Gastroesophageal sphincter (tissue), 4 donors: ENCODE measurements at regions not wholly inside any gene's neighbourhood (a gene's known extent, or its start where the extent isn't known, plus 50 kb on each side); places are given as distances from the start of the nearest gene placed in this dataset.

Experiments
- ATAC-seq: fragments of 150-250 bp; one replicate; pipeline ENCODE4 v1.9.1; 2016; ENCODE audit warnings: mild to moderate bottlenecking, moderate library complexity
- H3K27ac ChIP-seq, 4 donors: fragments of 200-600 bp; sonication (generic) in 3 of 4; 1 replicate in 3 of 4; 2 replicates in 1 of 4; pipeline ENCODE4 v1.5.1; 2016 to 2019
- H3K27me3 ChIP-seq: fragments of 200-600 bp; sonication (generic); one replicate; pipeline ENCODE4 v1.5.1; 2019
- H3K36me3 ChIP-seq, 2 donors: fragments of 200-600 bp; sonication (generic); one replicate each; pipeline ENCODE4 v1.5.1; 2019; ENCODE audit warnings: control low read depth in 1 of 2
- H3K4me1 ChIP-seq, 3 donors: fragments of 200-600 bp; sonication (generic); 1 replicate in 2 of 3; 2 replicates in 1 of 3; pipeline ENCODE4 v1.5.1; 2016 to 2019; ENCODE audit warnings: control low read depth in 2 of 3
- H3K4me3 ChIP-seq, 2 donors: fragments of 200-600 bp; sonication (generic); one replicate each; pipeline ENCODE4 v1.5.1; 2019; ENCODE audit warnings: mild to moderate bottlenecking in 1 of 2, moderate library complexity in 1 of 2
- H3K9me3 ChIP-seq, 3 donors: fragments of 200-600 bp; sonication (generic); one replicate each; pipeline ENCODE4 v1.5.1; 2017 to 2019; ENCODE audit warnings: control low read depth in 2 of 3
- CTCF ChIP-seq, 4 experiments: fragments of 200-600 bp in 2 of 4; fragments of 450-650 bp in 2 of 4; sonication (generic) in 1 of 4; IDR thresholded peaks; one replicate each; pipeline ENCODE4 v1.5.1; 2017 to 2019; ENCODE audit warnings: antibody characterized with exemption in 4 of 4, mild to moderate bottlenecking in 2 of 4, moderate library complexity in 2 of 4
- EP300 ChIP-seq: sonication (generic); formaldehyde crosslinking; IDR thresholded peaks from one replicate; pipeline ENCODE4 v1.6.1; 2017; ENCODE audit warnings: antibody characterized with exemption, mild to moderate bottlenecking
- POLR2A ChIP-seq, 2 donors: fragments of 450-650 bp; IDR thresholded peaks; one replicate each; pipeline ENCODE4 v1.6.1; 2017; ENCODE audit warnings: antibody characterized with exemption in 2 of 2, mild to moderate bottlenecking in 2 of 2, moderate library complexity in 1 of 2
- POLR2AphosphoS5 ChIP-seq: sonication (generic); formaldehyde crosslinking; IDR thresholded peaks from one replicate; pipeline ENCODE4 v1.6.1; 2017; ENCODE audit warnings: antibody characterized with exemption
- WGBS, 2 donors: methylation state at CpG; one replicate each; pipeline ENCODE4 v1.1.5; 2018; ENCODE audit warnings: low coverage in 1 of 2; 5-methylcytosine and 5-hydroxymethylcytosine counted together

- H3K4me3 ChIP-seq, result no peak overlapping the region
- no CpG with 5 or more reads among the region's 7 CpGs for WGBS, 2 donors
- ATAC-seq, result no peak
- no peaks in the 10 kb centered on the region for H3K9me3 ChIP-seq
- H3K4me1 ChIP-seq, result no peaks in the 10 kb centered on the region
- no peak overlapping the region for H3K27ac ChIP-seq
- H3K36me3 ChIP-seq, result no peaks in the 10 kb centered on the region
- TF ChIP-seq POLR2A (IDR thresholded peaks at IDR 0.05) (no peak), EP300 (no peak), CTCF (IDR thresholded peaks at IDR 0.05) (no peak), POLR2AphosphoS5 (no peak)
- no peaks in the 10 kb centered on the region for H3K27me3 ChIP-seq
These were observed 559.6 kb downstream of the SPRY1 start for GRCh38 chr4:123956204-123956603.

DNA sequence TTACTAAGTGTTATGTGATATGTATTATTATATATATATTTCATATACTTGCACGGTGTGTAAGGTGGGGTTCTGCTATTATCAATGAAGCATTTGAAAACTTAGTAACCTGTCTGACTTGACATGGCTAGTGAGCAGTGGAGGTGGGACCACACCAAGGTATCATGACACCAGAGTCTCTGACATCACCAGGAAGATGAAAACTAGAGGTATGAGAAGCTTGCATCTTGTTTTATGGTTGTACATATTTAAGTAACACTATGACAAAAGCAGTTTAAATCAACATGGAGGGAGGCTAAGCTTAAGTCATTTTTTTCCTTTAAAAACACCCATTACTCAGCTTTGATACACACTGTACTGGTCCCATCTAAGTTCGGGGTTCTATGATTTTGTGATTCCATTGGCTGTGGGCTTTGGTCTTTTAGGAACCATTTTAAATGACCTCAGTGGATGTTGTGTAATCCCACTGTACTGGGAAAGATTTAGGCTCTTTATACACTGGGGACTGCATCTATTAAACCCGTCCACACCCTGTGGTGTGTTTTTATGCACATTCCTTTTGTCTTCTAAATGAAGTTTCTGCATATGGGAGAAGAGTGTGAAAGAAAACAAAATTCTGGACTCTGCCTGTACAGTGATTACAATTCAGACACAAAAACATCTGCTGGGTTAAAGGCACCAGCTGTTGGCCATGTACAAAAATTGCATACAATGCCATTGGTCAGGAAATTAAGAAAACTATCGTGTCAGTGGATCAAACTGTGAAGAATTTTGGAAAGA, 570.6 kb downstream of the SPRY1 start:
- H3K36me3 ChIP-seq, result no peaks in the 10 kb centered on the region
- H3K4me1 ChIP-seq, result no peaks in the 10 kb centered on the region
- H3K4me3 ChIP-seq, result no peak overlapping the region
- WGBS, 2 donors, result 65 to 67% methylated on average over 4 of the region's 4 CpGs
- no peak overlapping the region for H3K27ac ChIP-seq
- ATAC-seq, result peak; percentile 80
- TF ChIP-seq EP300 (no peak), CTCF (IDR thresholded peaks at IDR 0.05) (no peak), POLR2AphosphoS5 (no peak), POLR2A (IDR thresholded peaks at IDR 0.05) (no peak)
- no peaks in the 10 kb centered on the region for H3K9me3 ChIP-seq
- H3K27me3 ChIP-seq, result no peaks in the 10 kb centered on the region

DNA sequence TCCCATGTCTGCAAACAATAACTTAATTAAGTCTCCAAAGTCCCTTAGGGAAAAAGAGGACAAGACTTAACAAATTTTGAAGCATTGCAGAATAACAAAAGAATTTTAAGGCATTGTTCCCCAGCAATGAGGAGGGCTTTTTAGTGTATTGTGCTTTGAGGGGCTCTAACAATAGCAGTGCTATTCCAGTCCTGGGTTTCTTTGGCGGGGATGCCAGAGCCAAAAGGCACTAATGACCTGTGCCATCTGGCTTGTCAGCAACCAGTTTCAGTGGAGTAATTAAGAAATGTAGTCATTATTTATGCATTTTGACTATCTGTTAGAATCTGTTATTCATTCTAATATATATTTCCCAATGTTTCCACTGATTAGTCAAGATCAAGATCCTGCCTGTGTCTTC, 575.4 kb downstream of the SPRY1 start:
- H3K27me3 ChIP-seq, result no peaks in the 10 kb centered on the region
- ATAC-seq, result no peak

GRCh38 chr4:123974386-123975149, 578.0 kb downstream of the SPRY1 start:
- no peak for ATAC-seq
- no peak overlapping the region for H3K27ac ChIP-seq
- no peak for TF ChIP-seq CTCF (IDR thresholded peaks at IDR 0.05)
- H3K4me1 ChIP-seq, result peaks cover 3 to 15% (median 3%) of the 10 kb centered on the region in 3 donors
- WGBS, 2 donors, result 71 to 100% methylated on average over 1 to 2 of the region's 2 CpGs
- no peak overlapping the region for H3K4me3 ChIP-seq
- peaks cover 0 to 12% (median 2%) of the 10 kb centered on the region in 3 donors for H3K9me3 ChIP-seq
- no peaks in the 10 kb centered on the region for H3K36me3 ChIP-seq
- no peaks in the 10 kb centered on the region for H3K27me3 ChIP-seq

More for the DNA sequence above, 575.4 kb downstream of the SPRY1 start:
- Histone ChIP-seq H3K36me3 (no peaks in the 10 kb centered on the region), H3K4me3 (no peak overlapping the region), H3K27ac (no peak overlapping the region), H3K4me1 (peaks cover 3 to 13% (median 3%) of the 10 kb centered on the region in 3 donors), H3K9me3 (no peaks in the 10 kb centered on the region)
- WGBS, 2 donors, result 58 to 100% methylated on average over 1 of the region's 1 CpG
- TF ChIP-seq EP300, result no peak
- TF ChIP-seq POLR2AphosphoS5, result no peak
- no peak for TF ChIP-seq POLR2A (IDR thresholded peaks at IDR 0.05)
- TF ChIP-seq CTCF (IDR thresholded peaks at IDR 0.05), result no peak
